H9 (cell line): ENCODE measurements at regions not wholly inside any gene's neighbourhood (a gene's known extent, or its start where the extent isn't known, plus 50 kb on each side); places are given as distances from the start of the nearest gene placed in this dataset.

Experiments
- DNase-seq: peaks from one replicate; pipeline ENCODE4 v3.0.0-alpha.2; 2017
- H2AFZ ChIP-seq: one replicate; pipeline ENCODE4 v1.6.1; 2013; ENCODE audit warnings: mild to moderate bottlenecking, low read length, control low read depth, moderate library complexity
- H2AK5ac ChIP-seq: 2 replicates; pipeline ENCODE4 v1.6.1; 2013; ENCODE audit warnings: low read length, control low read depth, mixed read lengths; ENCODE audit not compliant: insufficient read length
- H2BK120ac ChIP-seq: one replicate; pipeline ENCODE4 v1.6.1; 2013; ENCODE audit warnings: low read depth, mild to moderate bottlenecking, low read length, control low read depth, inconsistent platforms; ENCODE audit not compliant: poor library complexity, severe bottlenecking
- H2BK12ac ChIP-seq: 2 replicates; pipeline ENCODE4 v1.6.1; 2013; ENCODE audit warnings: low read length, control low read depth, mixed read lengths, low read depth; ENCODE audit not compliant: insufficient read length
- H2BK15ac ChIP-seq: 2 replicates; pipeline ENCODE4 v1.6.1; 2013; ENCODE audit warnings: low read depth, low read length, control low read depth
- H2BK20ac ChIP-seq: one replicate; pipeline ENCODE4 v1.6.1; 2013; ENCODE audit warnings: low read depth, mild to moderate bottlenecking, low read length, control low read depth, inconsistent platforms; ENCODE audit not compliant: poor library complexity, severe bottlenecking
- H2BK5ac ChIP-seq: 2 replicates; pipeline ENCODE4 v1.6.1; 2013; ENCODE audit warnings: low read length, control low read depth, mixed read lengths; ENCODE audit not compliant: insufficient read length
- H3K14ac ChIP-seq: 2 replicates; pipeline ENCODE4 v1.6.1; 2013; ENCODE audit warnings: low read length, control low read depth; ENCODE audit not compliant: insufficient read depth
- H3K18ac ChIP-seq: 2 replicates; pipeline ENCODE4 v1.6.1; 2013; ENCODE audit warnings: low read depth, mild to moderate bottlenecking, mixed read lengths, low read length, control low read depth; ENCODE audit not compliant: insufficient read length
- H3K23ac ChIP-seq: 2 replicates; pipeline ENCODE4 v1.6.1; 2013; ENCODE audit warnings: low read length, control low read depth, mixed read lengths, low read depth; ENCODE audit not compliant: insufficient read length
- H3K23me2 ChIP-seq: 2 replicates; pipeline ENCODE4 v1.6.1; 2013; ENCODE audit warnings: low read depth, mild to moderate bottlenecking, mixed read lengths, low read length, control low read depth; ENCODE audit not compliant: insufficient read length, poor library complexity, severe bottlenecking
- H3K27ac ChIP-seq: 2 replicates; pipeline ENCODE4 v1.5.1; 2013; ENCODE audit warnings: low read length, control low read depth, mixed read lengths, low read depth; ENCODE audit not compliant: insufficient read length
- H3K27me3 ChIP-seq: 2 replicates; pipeline ENCODE4 v1.6.1; 2013; ENCODE audit warnings: low read length, control low read depth, inconsistent platforms; ENCODE audit not compliant: insufficient read depth
- H3K4ac ChIP-seq: 2 replicates; pipeline ENCODE4 v1.6.1; 2013; ENCODE audit warnings: low read depth, mild to moderate bottlenecking, control low read depth, inconsistent platforms, low read length, moderate library complexity
- H3K4me1 ChIP-seq: 2 replicates; pipeline ENCODE4 v1.6.1; 2013; ENCODE audit warnings: low read length, control low read depth, inconsistent platforms; ENCODE audit not compliant: insufficient read depth
- H3K4me2 ChIP-seq: 2 replicates; pipeline ENCODE4 v1.6.1; 2013; ENCODE audit warnings: low read length, control low read depth, mixed read lengths; ENCODE audit not compliant: insufficient read length, insufficient read depth
- H3K56ac ChIP-seq: 2 replicates; pipeline ENCODE4 v1.6.1; 2013; ENCODE audit warnings: low read depth, mild to moderate bottlenecking, mixed read lengths, low read length, control low read depth; ENCODE audit not compliant: insufficient read length
- H3K79me1 ChIP-seq: 2 replicates; pipeline ENCODE4 v1.6.1; 2013; ENCODE audit warnings: low read depth, mild to moderate bottlenecking, moderate library complexity, low read length, control low read depth, inconsistent platforms; ENCODE audit not compliant: insufficient read depth, poor library complexity, severe bottlenecking
- H3K79me2 ChIP-seq: 2 replicates; pipeline ENCODE4 v1.6.1; 2013; ENCODE audit warnings: low read length, control low read depth, inconsistent platforms; ENCODE audit not compliant: insufficient read depth
- H3K9ac ChIP-seq: 2 replicates; pipeline ENCODE4 v1.6.1; 2013; ENCODE audit warnings: low read length, control low read depth, mixed read lengths; ENCODE audit not compliant: insufficient read length; ENCODE audit errors: extremely low read depth
- H3K9me3 ChIP-seq: one replicate; pipeline ENCODE4 v1.6.1; 2013; ENCODE audit warnings: low read depth, low read length, inconsistent platforms; ENCODE audit not compliant: control insufficient read depth
- H3T11ph ChIP-seq: one replicate; pipeline ENCODE4 v1.6.1; 2013; ENCODE audit warnings: mild to moderate bottlenecking, low read length, control low read depth, inconsistent platforms
- H4K20me1 ChIP-seq: one replicate; pipeline ENCODE4 v1.6.1; 2013; ENCODE audit not compliant: control insufficient read depth, insufficient read length, insufficient read depth
- H4K5ac ChIP-seq: 2 replicates; pipeline ENCODE4 v1.6.1; 2013; ENCODE audit warnings: low read depth, mild to moderate bottlenecking, mixed read lengths, low read length, control low read depth; ENCODE audit not compliant: insufficient read length
- H4K8ac ChIP-seq: replicated peaks from 2 replicates; pipeline ENCODE4 v1.6.1; 2013; ENCODE audit warnings: low read length, control low read depth, mixed read lengths, low read depth; ENCODE audit not compliant: insufficient read length
- H4K91ac ChIP-seq: 2 replicates; pipeline ENCODE4 v1.6.1; 2013; ENCODE audit warnings: low read depth, mild to moderate bottlenecking, moderate library complexity, mixed read lengths, low read length, control low read depth; ENCODE audit not compliant: insufficient read length
- H3K27ac Mint-ChIP-seq, 3 experiments: 2 replicates in 2 of 3; 3 replicates in 1 of 3; pipeline ENCODE4 v1.8.0; 2020 to 2021; ENCODE audit warnings: mixed read lengths in 3 of 3, mild to moderate bottlenecking in 1 of 3, moderate library complexity in 1 of 3
- H3K27me3 Mint-ChIP-seq: 2 replicates; pipeline ENCODE4 v1.8.0; 2021; ENCODE audit warnings: low read depth, mild to moderate bottlenecking, moderate library complexity, mixed read lengths
- H3K36me3 Mint-ChIP-seq, 3 experiments: 2 replicates in 2 of 3; 3 replicates in 1 of 3; pipeline ENCODE4 v1.8.0; 2020 to 2021; ENCODE audit warnings: low read depth in 3 of 3, mixed read lengths in 3 of 3; ENCODE audit not compliant: insufficient read depth in 1 of 3
- H3K4me1 Mint-ChIP-seq, 2 experiments: 2 replicates each; pipeline ENCODE4 v1.8.0; 2020; ENCODE audit warnings: mixed read lengths in 2 of 2
- H3K4me3 Mint-ChIP-seq, 2 experiments: 2 replicates in 1 of 2; 3 replicates in 1 of 2; pipeline ENCODE4 v1.8.0; 2020 to 2021; ENCODE audit warnings: mild to moderate bottlenecking in 2 of 2, mixed read lengths in 2 of 2, moderate library complexity in 1 of 2
- H3K9me3 Mint-ChIP-seq, 2 experiments: 2 replicates in 1 of 2; 3 replicates in 1 of 2; pipeline ENCODE4 v1.8.0; 2020; ENCODE audit warnings: mild to moderate bottlenecking in 2 of 2, mixed read lengths in 2 of 2, moderate library complexity in 1 of 2
- WGBS: extraction: QIAGEN DNeasy Blood & Tissue Kit; methylation state at CpG from one replicate; pipeline ENCODE4 v1.1.7; 2013; ENCODE audit warnings: missing lambda C conversion rate, low lambda C conversion rate, mixed read lengths; ENCODE audit not compliant: insufficient read length; ENCODE audit errors: extremely low coverage; 5-methylcytosine and 5-hydroxymethylcytosine counted together
- TF ChIP-seq, protein P1 (sequence below): fragments of 200-600 bp; sonication (generic); conservative IDR thresholded peaks from 3 replicates; pipeline ENCODE4 v1.8.0; 2021; ENCODE audit warnings: antibody characterized with exemption, mild to moderate bottlenecking

DNA sequence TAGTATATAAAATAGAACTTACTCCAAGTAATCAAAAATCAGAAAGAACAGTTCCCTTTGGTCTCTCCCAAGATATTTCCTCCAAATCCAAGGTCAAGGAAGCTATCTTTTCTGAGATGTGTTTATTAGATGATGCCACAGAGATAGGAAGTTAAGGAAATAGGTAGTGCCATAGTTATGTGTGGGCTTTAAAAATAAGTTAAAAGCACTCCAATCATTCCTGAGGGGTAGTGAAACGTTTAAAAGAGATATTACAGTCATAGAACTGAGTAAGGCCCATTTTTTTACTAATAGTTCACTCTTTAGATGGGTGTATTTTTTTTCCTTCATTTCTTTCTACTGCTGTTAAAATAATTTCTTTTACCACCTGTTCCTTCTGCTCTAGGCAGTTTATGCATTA, 1630.9 kb upstream of the SEL1L start:
- Histone ChIP-seq H2BK5ac (no peak overlapping the region), H3K27ac (no peak overlapping the region), H4K5ac (no peak overlapping the region), H2BK15ac (no peak overlapping the region), H3K18ac (no peak overlapping the region), H3K56ac (no peak overlapping the region), H2BK12ac (no peak overlapping the region), H2AFZ (no peak overlapping the region), H3K23me2 (no peaks in the 10 kb centered on the region), H3T11ph (no peak overlapping the region), H3K4me1 (no peaks in the 10 kb centered on the region), H3K23ac (no peak overlapping the region), H4K20me1 (no peaks in the 10 kb centered on the region), H3K14ac (no peak overlapping the region), H2BK20ac (no peak overlapping the region), H4K8ac (no peak overlapping the region), H3K9me3 (no peaks in the 10 kb centered on the region), H3K79me1 (no peaks in the 10 kb centered on the region), H2BK120ac (no peak overlapping the region), H3K27me3 (no peaks in the 10 kb centered on the region), H4K91ac (no peak overlapping the region), H3K9ac (no peak overlapping the region), H2AK5ac (no peak overlapping the region), H3K79me2 (no peaks in the 10 kb centered on the region), H3K4me2 (no peak overlapping the region), H3K4ac (no peak overlapping the region)
- Mint-ChIP-seq H3K36me3 (no peaks in the 10 kb centered on the region), H3K27me3 (no peaks in the 10 kb centered on the region; the same call in 1 of the 2 replicates), H3K4me1 (peaks cover 4 to 17% of the 10 kb centered on the region in 2 experiments; a peak in 3 of 4 replicates), H3K27ac (no peak overlapping the region), H3K4me3 (no peak overlapping the region), H3K9me3 (no peaks in the 10 kb centered on the region)
- no peak for DNase-seq
- no CpG with 5 or more reads among the region's 1 CpG for WGBS
- TF ChIP-seq, protein P1, sequence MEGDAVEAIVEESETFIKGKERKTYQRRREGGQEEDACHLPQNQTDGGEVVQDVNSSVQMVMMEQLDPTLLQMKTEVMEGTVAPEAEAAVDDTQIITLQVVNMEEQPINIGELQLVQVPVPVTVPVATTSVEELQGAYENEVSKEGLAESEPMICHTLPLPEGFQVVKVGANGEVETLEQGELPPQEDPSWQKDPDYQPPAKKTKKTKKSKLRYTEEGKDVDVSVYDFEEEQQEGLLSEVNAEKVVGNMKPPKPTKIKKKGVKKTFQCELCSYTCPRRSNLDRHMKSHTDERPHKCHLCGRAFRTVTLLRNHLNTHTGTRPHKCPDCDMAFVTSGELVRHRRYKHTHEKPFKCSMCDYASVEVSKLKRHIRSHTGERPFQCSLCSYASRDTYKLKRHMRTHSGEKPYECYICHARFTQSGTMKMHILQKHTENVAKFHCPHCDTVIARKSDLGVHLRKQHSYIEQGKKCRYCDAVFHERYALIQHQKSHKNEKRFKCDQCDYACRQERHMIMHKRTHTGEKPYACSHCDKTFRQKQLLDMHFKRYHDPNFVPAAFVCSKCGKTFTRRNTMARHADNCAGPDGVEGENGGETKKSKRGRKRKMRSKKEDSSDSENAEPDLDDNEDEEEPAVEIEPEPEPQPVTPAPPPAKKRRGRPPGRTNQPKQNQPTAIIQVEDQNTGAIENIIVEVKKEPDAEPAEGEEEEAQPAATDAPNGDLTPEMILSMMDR: no peak
